Testis (tissue), 2 donors: ENCODE measurements at regions not wholly inside any gene's neighbourhood (a gene's known extent, or its start where the extent isn't known, plus 50 kb on each side); places are given as distances from the start of the nearest gene placed in this dataset.

ENCODE experiments used
- POLR2A ChIP-seq: fragments of 450-650 bp; IDR thresholded peaks from one replicate; pipeline ENCODE4 v1.6.1; 2017; ENCODE audit warnings: antibody characterized with exemption, mild to moderate bottlenecking, moderate library complexity
- TF ChIP-seq, protein P1 (sequence below), 3 experiments: fragments of 450-650 bp in 2 of 3; fragments of 200-600 bp in 1 of 3; sonication (generic) in 1 of 3; IDR thresholded peaks; one replicate each; pipeline ENCODE4 v1.5.1; 2016 to 2019; ENCODE audit warnings: antibody characterized with exemption in 3 of 3, mild to moderate bottlenecking in 2 of 3, moderate library complexity in 1 of 3

DNA sequence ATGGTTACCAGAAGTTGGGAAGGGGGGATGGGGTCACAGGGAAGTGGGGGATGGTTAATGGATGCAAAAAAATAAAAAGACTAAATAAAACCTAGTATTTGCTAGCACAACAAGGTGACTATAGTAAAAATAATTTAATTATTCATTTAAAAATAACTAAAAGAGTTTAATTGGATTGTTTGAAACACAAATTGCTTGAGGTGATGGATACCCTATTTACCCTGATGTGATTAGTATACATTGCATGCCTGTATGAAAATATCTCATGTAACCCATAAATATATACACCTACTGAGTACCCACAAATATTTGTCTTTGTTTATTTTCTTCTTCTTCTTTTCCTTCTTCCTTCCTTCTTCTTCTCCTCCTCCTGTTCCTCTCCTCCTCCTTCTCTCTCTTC, 57.8 kb upstream of the MACF1 start:
- TF ChIP-seq, protein P1, sequence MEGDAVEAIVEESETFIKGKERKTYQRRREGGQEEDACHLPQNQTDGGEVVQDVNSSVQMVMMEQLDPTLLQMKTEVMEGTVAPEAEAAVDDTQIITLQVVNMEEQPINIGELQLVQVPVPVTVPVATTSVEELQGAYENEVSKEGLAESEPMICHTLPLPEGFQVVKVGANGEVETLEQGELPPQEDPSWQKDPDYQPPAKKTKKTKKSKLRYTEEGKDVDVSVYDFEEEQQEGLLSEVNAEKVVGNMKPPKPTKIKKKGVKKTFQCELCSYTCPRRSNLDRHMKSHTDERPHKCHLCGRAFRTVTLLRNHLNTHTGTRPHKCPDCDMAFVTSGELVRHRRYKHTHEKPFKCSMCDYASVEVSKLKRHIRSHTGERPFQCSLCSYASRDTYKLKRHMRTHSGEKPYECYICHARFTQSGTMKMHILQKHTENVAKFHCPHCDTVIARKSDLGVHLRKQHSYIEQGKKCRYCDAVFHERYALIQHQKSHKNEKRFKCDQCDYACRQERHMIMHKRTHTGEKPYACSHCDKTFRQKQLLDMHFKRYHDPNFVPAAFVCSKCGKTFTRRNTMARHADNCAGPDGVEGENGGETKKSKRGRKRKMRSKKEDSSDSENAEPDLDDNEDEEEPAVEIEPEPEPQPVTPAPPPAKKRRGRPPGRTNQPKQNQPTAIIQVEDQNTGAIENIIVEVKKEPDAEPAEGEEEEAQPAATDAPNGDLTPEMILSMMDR (IDR thresholded peaks at IDR 0.05): no peak
- TF ChIP-seq POLR2A: no peak
